Mesothelial cell of epicardium (in vitro differentiated cells): ENCODE measurements at regions not wholly inside any gene's neighbourhood (a gene's known extent, or its start where the extent isn't known, plus 50 kb on each side); places are given as distances from the start of the nearest gene placed in this dataset.
"Not testable (repeated sequence)": the region's sequence is repeated elsewhere in the genome, so short reads cannot be mapped to it uniquely, and the experiment has no call there.

Source experiments
- DNase-seq, 2 experiments: peaks; one replicate each; pipeline ENCODE4 v3.0.0; 2021; ENCODE audit warnings: low spot score in 2 of 2; ENCODE audit not compliant: unreplicated experiment in 2 of 2
- H3K27ac Mint-ChIP-seq: 2 replicates; pipeline ENCODE4 v1.8.0; 2021; ENCODE audit warnings: mixed read lengths
- H3K27me3 Mint-ChIP-seq: 2 replicates; pipeline ENCODE4 v1.8.0; 2021; ENCODE audit warnings: low read depth, mixed read lengths
- H3K36me3 Mint-ChIP-seq: 2 replicates; pipeline ENCODE4 v1.8.0; 2021; ENCODE audit warnings: mixed read lengths
- H3K4me1 Mint-ChIP-seq: 2 replicates; pipeline ENCODE4 v1.8.0; 2021; ENCODE audit warnings: mixed read lengths
- H3K4me3 Mint-ChIP-seq: 2 replicates; pipeline ENCODE4 v1.8.0; 2021; ENCODE audit warnings: mild to moderate bottlenecking, moderate library complexity, mixed read lengths
- H3K9me3 Mint-ChIP-seq: 2 replicates; pipeline ENCODE4 v1.8.0; 2021; ENCODE audit warnings: mixed read lengths
- TF ChIP-seq, protein P1 (sequence below): fragments of 200-600 bp; sonication (generic); IDR thresholded peaks from one replicate; pipeline ENCODE4 v1.5.0; 2021; ENCODE audit warnings: antibody characterized with exemption; ENCODE audit not compliant: unreplicated experiment

DNA sequence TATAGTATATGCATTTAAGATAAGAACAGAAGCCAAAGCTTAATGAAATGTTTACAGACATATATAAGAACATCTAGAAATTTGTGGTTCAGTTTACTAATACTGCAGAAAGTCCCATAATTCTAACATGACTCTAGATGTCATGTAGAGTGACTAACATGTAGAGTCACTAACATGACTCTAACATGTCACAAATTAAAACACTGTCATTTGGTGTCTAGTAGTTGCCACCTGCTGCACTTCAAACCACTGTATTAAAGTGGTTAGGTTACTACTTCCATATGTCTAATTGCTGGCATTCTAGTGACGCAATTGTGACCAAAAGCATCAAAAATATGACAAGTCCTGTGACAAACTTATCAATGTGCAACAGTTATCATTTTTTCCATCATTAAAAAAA, 100.2 kb upstream of the WDR75 start:
- H3K4me1 Mint-ChIP-seq = no peaks in the 10 kb centered on the region
- H3K9me3 Mint-ChIP-seq = peaks cover 46% of the 10 kb centered on the region
- H3K27ac Mint-ChIP-seq = no peak overlapping the region
- TF ChIP-seq, protein P1, sequence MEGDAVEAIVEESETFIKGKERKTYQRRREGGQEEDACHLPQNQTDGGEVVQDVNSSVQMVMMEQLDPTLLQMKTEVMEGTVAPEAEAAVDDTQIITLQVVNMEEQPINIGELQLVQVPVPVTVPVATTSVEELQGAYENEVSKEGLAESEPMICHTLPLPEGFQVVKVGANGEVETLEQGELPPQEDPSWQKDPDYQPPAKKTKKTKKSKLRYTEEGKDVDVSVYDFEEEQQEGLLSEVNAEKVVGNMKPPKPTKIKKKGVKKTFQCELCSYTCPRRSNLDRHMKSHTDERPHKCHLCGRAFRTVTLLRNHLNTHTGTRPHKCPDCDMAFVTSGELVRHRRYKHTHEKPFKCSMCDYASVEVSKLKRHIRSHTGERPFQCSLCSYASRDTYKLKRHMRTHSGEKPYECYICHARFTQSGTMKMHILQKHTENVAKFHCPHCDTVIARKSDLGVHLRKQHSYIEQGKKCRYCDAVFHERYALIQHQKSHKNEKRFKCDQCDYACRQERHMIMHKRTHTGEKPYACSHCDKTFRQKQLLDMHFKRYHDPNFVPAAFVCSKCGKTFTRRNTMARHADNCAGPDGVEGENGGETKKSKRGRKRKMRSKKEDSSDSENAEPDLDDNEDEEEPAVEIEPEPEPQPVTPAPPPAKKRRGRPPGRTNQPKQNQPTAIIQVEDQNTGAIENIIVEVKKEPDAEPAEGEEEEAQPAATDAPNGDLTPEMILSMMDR = no peak
- H3K4me3 Mint-ChIP-seq = no peak overlapping the region
- DNase-seq = no peak
- no peaks in the 10 kb centered on the region for H3K27me3 Mint-ChIP-seq
- H3K36me3 Mint-ChIP-seq = peaks cover 13% of the 10 kb centered on the region

DNA sequence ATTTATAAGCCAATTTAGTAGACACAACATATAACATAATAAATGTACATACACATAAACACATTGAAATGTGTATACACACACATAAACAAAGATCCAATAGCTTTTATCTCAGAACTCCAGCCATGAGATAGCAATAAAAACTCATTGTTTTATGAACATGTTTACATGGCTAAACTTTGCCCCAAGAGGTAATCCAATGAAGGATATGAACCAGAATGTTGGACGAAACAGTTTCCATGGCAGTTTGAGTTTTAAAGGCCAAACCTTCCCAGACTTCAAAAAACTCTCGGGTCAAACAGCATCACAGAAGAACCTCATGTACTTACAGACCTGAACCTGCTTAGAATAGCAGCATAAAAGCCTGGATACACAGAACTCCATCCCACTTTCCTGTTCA, 97.2 kb upstream of the WDR75 start:
- H3K27ac Mint-ChIP-seq = no peak overlapping the region
- no peak for DNase-seq
- H3K4me3 Mint-ChIP-seq = no peak overlapping the region
- no peaks in the 10 kb centered on the region for H3K27me3 Mint-ChIP-seq
- TF ChIP-seq, protein P1 = no peak
- H3K36me3 Mint-ChIP-seq = peaks cover 9% of the 10 kb centered on the region
- H3K4me1 Mint-ChIP-seq = peaks cover 13% of the 10 kb centered on the region
- peaks cover 40% of the 10 kb centered on the region for H3K9me3 Mint-ChIP-seq

DNA sequence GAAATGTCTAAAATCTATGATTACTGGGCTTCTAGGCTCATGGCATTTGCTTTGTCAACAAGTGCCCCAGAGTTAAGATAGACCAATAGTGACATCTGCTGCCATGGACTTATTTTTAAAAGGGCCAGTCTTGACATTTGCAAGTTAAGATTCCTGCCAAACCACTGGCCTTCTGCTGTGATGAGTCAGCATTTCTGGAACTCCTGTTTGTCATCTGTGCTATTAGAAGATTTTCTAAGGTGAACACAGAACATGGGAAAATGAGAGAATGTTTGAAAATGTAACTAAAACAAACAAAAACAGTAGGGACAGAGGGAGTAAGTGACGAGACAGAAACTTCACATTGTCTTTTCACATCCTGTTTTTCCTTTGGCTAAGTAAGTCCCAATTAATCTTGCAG, 93.7 kb upstream of the WDR75 start:
- peaks cover 4% of the 10 kb centered on the region for H3K36me3 Mint-ChIP-seq
- peaks cover 13% of the 10 kb centered on the region for H3K4me1 Mint-ChIP-seq
- TF ChIP-seq, protein P1 = no peak
- no peak for DNase-seq
- H3K27ac Mint-ChIP-seq = peak overlapping the region; percentile 91
- H3K9me3 Mint-ChIP-seq = peaks cover 41% of the 10 kb centered on the region
- H3K27me3 Mint-ChIP-seq = no peaks in the 10 kb centered on the region
- H3K4me3 Mint-ChIP-seq = no peak overlapping the region

DNA sequence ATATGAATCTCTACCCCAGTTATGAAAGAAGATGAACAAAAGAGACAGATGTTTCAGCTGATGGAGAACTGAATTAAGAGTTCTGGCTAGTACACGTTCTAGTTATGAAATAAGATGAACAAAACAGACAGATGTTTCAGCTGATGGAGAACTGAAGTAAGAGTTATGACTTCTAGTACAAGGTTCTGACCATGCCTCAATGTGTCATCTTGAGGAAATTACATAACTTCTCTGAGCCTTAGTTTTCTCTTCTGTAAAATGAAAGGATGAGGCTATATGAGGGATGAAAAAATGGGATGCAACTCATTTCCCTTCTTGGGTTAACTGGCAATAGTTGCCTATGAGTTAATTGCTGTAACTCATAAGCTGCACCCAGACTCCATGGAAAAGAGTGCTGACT, 92.9 kb upstream of the WDR75 start:
- Mint-ChIP-seq H3K36me3 (no peaks in the 10 kb centered on the region), H3K27ac (no peak overlapping the region), H3K9me3 (peaks cover 40% of the 10 kb centered on the region), H3K4me1 (peaks cover 13% of the 10 kb centered on the region), H3K4me3 (no peak overlapping the region), H3K27me3 (no peaks in the 10 kb centered on the region)
- TF ChIP-seq, protein P1 = no peak
- DNase-seq = no peak

DNA sequence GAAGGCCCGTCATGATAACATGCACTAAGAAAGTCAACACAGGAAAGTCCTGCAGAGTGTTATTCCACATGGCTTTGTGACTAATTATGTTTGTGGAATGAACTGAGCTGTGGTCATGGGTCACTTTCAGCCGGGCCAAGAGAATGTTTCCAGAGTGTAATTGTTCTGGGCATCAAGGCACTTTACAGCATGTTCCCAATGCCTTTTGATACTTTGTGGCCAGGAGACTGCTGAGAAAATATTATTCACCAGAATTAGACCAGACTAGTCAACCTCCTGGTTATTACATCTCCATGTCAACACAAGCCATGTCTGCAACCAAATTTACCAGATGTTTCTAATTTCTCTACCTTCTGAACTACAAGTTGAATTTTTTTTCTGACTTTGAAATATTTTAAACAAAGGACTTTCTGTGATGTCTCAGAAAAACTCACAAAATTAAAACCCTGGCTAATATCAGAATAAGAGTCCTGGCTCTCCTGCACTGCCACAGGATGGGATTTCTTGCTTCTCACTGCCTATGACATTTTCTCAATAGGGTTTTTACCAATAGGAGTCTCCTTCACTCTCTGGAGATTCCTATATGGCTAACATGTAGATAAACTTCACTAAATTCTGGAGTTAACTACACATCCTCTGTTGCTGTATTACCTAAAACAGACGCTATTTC, 90.6 kb upstream of the WDR75 start:
- no peak overlapping the region for H3K4me3 Mint-ChIP-seq
- no peak for DNase-seq
- H3K27me3 Mint-ChIP-seq = no peaks in the 10 kb centered on the region
- H3K9me3 Mint-ChIP-seq = peaks cover 48% of the 10 kb centered on the region
- peaks cover 7% of the 10 kb centered on the region for H3K36me3 Mint-ChIP-seq
- peaks cover 13% of the 10 kb centered on the region for H3K4me1 Mint-ChIP-seq
- H3K27ac Mint-ChIP-seq = no peak overlapping the region
- TF ChIP-seq, protein P1 = no peak

DNA sequence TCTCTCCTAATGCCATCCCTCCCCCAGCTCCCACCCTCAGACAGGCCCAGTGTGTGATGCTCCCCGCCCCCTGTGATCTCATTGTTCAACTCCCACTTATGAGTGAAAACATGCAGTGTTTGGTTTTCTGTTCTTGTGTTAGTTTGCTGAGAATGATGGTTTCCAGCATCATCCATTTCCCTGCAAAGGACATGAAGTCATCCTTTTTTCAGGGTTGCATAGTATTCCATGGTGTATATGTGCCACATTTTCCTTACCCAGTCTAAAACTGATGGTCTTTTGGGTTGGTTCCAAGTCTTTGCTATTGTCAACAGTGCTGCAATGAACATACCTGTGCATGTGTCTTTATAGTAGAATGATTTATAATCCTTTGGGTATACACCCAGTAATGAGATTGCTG, 89.3 kb upstream of the WDR75 start:
- DNase-seq, H3K4me1 Mint-ChIP-seq, H3K36me3 Mint-ChIP-seq, H3K27me3 Mint-ChIP-seq, H3K27ac Mint-ChIP-seq, H3K4me3 Mint-ChIP-seq: not testable (repeated sequence)
- peaks cover 55% of the 10 kb centered on the region for H3K9me3 Mint-ChIP-seq

DNA sequence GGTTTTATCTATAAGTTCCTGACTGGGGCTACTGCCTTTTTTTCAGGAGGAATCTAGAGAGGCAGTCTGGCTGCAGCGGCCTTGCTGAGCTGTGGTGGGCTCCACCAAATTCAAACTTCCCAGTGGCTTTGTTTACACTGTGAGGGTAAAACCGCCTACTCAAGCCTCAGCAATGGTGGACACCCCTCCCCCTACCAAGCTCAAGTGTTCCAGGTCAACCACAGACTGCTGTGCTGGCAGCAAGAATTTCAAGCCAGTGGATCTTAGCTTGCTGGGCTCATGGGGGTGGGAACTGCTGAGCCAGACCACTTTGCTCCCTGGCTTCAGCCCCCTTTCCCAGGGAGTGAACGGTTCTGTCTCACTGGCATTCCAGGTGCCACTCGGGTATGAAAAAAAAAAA, 83.9 kb upstream of the WDR75 start:
- Mint-ChIP-seq H3K9me3 (peaks cover 75% of the 10 kb centered on the region), H3K36me3 (peaks cover 22% of the 10 kb centered on the region)
- H3K27me3 Mint-ChIP-seq, DNase-seq, H3K4me1 Mint-ChIP-seq, H3K4me3 Mint-ChIP-seq, H3K27ac Mint-ChIP-seq: not testable (repeated sequence)
